ENCODE measurements at regions not wholly inside any gene's neighbourhood (a gene's known extent, or its start where the extent isn't known, plus 50 kb on each side); places are given as distances from the start of the nearest gene placed in this dataset.

- ChIA-PET POLR2A (no interaction called here), CTCF (no interaction called here)
- Histone ChIP-seq H3K27me3 (replicated peaks in 1 of 2; ENCODE audit: control insufficient read depth in 2 of 2, extremely low read depth in 1 of 2, insufficient read depth in 2 of 2, low read length in 1 of 2) (no peaks in the 10 kb centered on the region), H3K4me3 (ENCODE audit: control insufficient read depth in 1 of 2, extremely low read depth in 1 of 2, low read length in 1 of 2) (no peak overlapping the region), H3K36me3 (ENCODE audit: control insufficient read depth in 2 of 2, extremely low read depth in 1 of 2, insufficient read depth in 1 of 2, low read length in 1 of 2) (no peaks in the 10 kb centered on the region), H3K4me1 (ENCODE audit: control insufficient read depth in 1 of 2, extremely low read depth in 1 of 2, insufficient read depth in 2 of 2, low read length in 2 of 2) (no peaks in the 10 kb centered on the region), H3K9me3 (no peaks in the 10 kb centered on the region), H3K27ac (ENCODE audit: low read length) (no peak overlapping the region)
- DNase-seq (no peak), ATAC-seq (replicated peaks in 1 of 4) (no peak)
- WGBS (ENCODE audit: insufficient coverage) = 63% methylated on average over 5 of the region's 7 CpGs
- peaks cover 0 to 2% of the 10 kb centered on the region in 2 donors for H3K27me3 Mint-ChIP-seq
- H3K4me3 Mint-ChIP-seq = no peak overlapping the region
- H3K36me3 Mint-ChIP-seq = no peaks in the 10 kb centered on the region
- H3K27ac Mint-ChIP-seq = no peak overlapping the region
- H3K4me1 Mint-ChIP-seq = no peaks in the 10 kb centered on the region
- H3K9me3 Mint-ChIP-seq = no peaks in the 10 kb centered on the region
Observed at GRCh38 chr5:58133216-58133615, 326.7 kb downstream of the PLK2 start.

- H3K9me3 Mint-ChIP-seq = no peaks in the 10 kb centered on the region
- Histone ChIP-seq H3K4me1 (ENCODE audit: control insufficient read depth in 1 of 2, extremely low read depth in 1 of 2, insufficient read depth in 2 of 2, low read length in 2 of 2) (no peaks in the 10 kb centered on the region), H3K36me3 (ENCODE audit: control insufficient read depth in 2 of 2, extremely low read depth in 1 of 2, insufficient read depth in 1 of 2, low read length in 1 of 2) (no peaks in the 10 kb centered on the region), H3K9me3 (no peaks in the 10 kb centered on the region), H3K27me3 (replicated peaks in 1 of 2; ENCODE audit: control insufficient read depth in 2 of 2, extremely low read depth in 1 of 2, insufficient read depth in 2 of 2, low read length in 1 of 2) (no peaks in the 10 kb centered on the region), H3K4me3 (ENCODE audit: control insufficient read depth in 1 of 2, extremely low read depth in 1 of 2, low read length in 1 of 2) (no peak overlapping the region), H3K27ac (ENCODE audit: low read length) (no peak overlapping the region)
- ATAC-seq (replicated peaks in 1 of 4) (no peak), DNase-seq (no peak)
- no peaks in the 10 kb centered on the region for H3K36me3 Mint-ChIP-seq
- no peaks in the 10 kb centered on the region for H3K27me3 Mint-ChIP-seq
- no peak overlapping the region for H3K4me3 Mint-ChIP-seq
- WGBS (ENCODE audit: insufficient coverage) = 88% methylated on average over 7 of the region's 11 CpGs
- no peak overlapping the region for H3K27ac Mint-ChIP-seq
- POLR2A ChIA-PET = no interaction called here
- CTCF ChIA-PET = no interaction called here
- H3K4me1 Mint-ChIP-seq = no peaks in the 10 kb centered on the region
Observed at GRCh38 chr5:58127255-58128220, 332.3 kb downstream of the PLK2 start.

- no peak for DNase-seq
- Mint-ChIP-seq H3K4me1 (no peaks in the 10 kb centered on the region), H3K9me3 (no peaks in the 10 kb centered on the region), H3K36me3 (no peaks in the 10 kb centered on the region), H3K27me3 (peaks cover 1 to 2% of the 10 kb centered on the region in 2 donors), H3K4me3 (no peak overlapping the region), H3K27ac (no peak overlapping the region)
- ChIA-PET POLR2A (no interaction called here), CTCF (no interaction called here)
- Histone ChIP-seq H3K27me3 (replicated peaks in 1 of 2; ENCODE audit: control insufficient read depth in 2 of 2, extremely low read depth in 1 of 2, insufficient read depth in 2 of 2, low read length in 1 of 2) (no peaks in the 10 kb centered on the region), H3K27ac (ENCODE audit: low read length) (no peak overlapping the region), H3K4me1 (ENCODE audit: control insufficient read depth in 1 of 2, extremely low read depth in 1 of 2, insufficient read depth in 2 of 2, low read length in 2 of 2) (no peaks in the 10 kb centered on the region), H3K4me3 (ENCODE audit: control insufficient read depth in 1 of 2, extremely low read depth in 1 of 2, low read length in 1 of 2) (no peak overlapping the region), H3K9me3 (no peaks in the 10 kb centered on the region), H3K36me3 (ENCODE audit: control insufficient read depth in 2 of 2, extremely low read depth in 1 of 2, insufficient read depth in 1 of 2, low read length in 1 of 2) (no peaks in the 10 kb centered on the region)
- WGBS (ENCODE audit: insufficient coverage) = 80% methylated on average over 2 of the region's 4 CpGs
- ATAC-seq (replicated peaks in 1 of 4) = no peak
Observed at GRCh38 chr5:58123501-58123900, 336.4 kb downstream of the PLK2 start.

- DNase-seq = no peak
- peaks cover 2 to 7% of the 10 kb centered on the region in 2 donors for H3K27me3 Mint-ChIP-seq
- no peak overlapping the region for H3K4me3 ChIP-seq (ENCODE audit: control insufficient read depth in 1 of 2, extremely low read depth in 1 of 2, low read length in 1 of 2)
- ChIA-PET CTCF (no interaction called here), POLR2A (no interaction called here)
- H3K4me1 ChIP-seq (ENCODE audit: control insufficient read depth in 1 of 2, extremely low read depth in 1 of 2, insufficient read depth in 2 of 2, low read length in 2 of 2) = no peaks in the 10 kb centered on the region
- H3K36me3 ChIP-seq (ENCODE audit: control insufficient read depth in 2 of 2, extremely low read depth in 1 of 2, insufficient read depth in 1 of 2, low read length in 1 of 2) = no peaks in the 10 kb centered on the region
- no peak overlapping the region for H3K27ac Mint-ChIP-seq
- H3K9me3 ChIP-seq = no peaks in the 10 kb centered on the region
- no peak overlapping the region for H3K4me3 Mint-ChIP-seq
- no peak overlapping the region for H3K27ac ChIP-seq (ENCODE audit: low read length)
- no peaks in the 10 kb centered on the region for H3K36me3 Mint-ChIP-seq
- no peaks in the 10 kb centered on the region for H3K27me3 ChIP-seq (replicated peaks in 1 of 2; ENCODE audit: control insufficient read depth in 2 of 2, extremely low read depth in 1 of 2, insufficient read depth in 2 of 2, low read length in 1 of 2)
- WGBS (ENCODE audit: insufficient coverage) = no CpG with 5 or more reads among the region's 3 CpGs
- no peaks in the 10 kb centered on the region for H3K9me3 Mint-ChIP-seq
- no peak for ATAC-seq (replicated peaks in 1 of 4)
- H3K4me1 Mint-ChIP-seq = no peaks in the 10 kb centered on the region
Observed at GRCh38 chr5:58122848-58123392, 337.0 kb downstream of the PLK2 start.

- CTCF ChIA-PET = no interaction called here
- no peaks in the 10 kb centered on the region for H3K4me1 ChIP-seq (ENCODE audit: control insufficient read depth in 1 of 2, extremely low read depth in 1 of 2, insufficient read depth in 2 of 2, low read length in 2 of 2)
- 57% methylated on average over 1 of the region's 2 CpGs for WGBS (ENCODE audit: insufficient coverage)
- H3K27ac ChIP-seq (ENCODE audit: low read length) = no peak overlapping the region
- Mint-ChIP-seq H3K4me1 (no peaks in the 10 kb centered on the region), H3K36me3 (no peaks in the 10 kb centered on the region), H3K4me3 (no peak overlapping the region), H3K9me3 (no peaks in the 10 kb centered on the region), H3K27me3 (peaks cover 2 to 7% of the 10 kb centered on the region in 2 donors), H3K27ac (no peak overlapping the region)
- no peaks in the 10 kb centered on the region for H3K9me3 ChIP-seq
- no peak for ATAC-seq (replicated peaks in 1 of 4)
- no peaks in the 10 kb centered on the region for H3K27me3 ChIP-seq (replicated peaks in 1 of 2; ENCODE audit: control insufficient read depth in 2 of 2, extremely low read depth in 1 of 2, insufficient read depth in 2 of 2, low read length in 1 of 2)
- no peak for DNase-seq
- POLR2A ChIA-PET = no interaction called here
- no peaks in the 10 kb centered on the region for H3K36me3 ChIP-seq (ENCODE audit: control insufficient read depth in 2 of 2, extremely low read depth in 1 of 2, insufficient read depth in 1 of 2, low read length in 1 of 2)
- H3K4me3 ChIP-seq (ENCODE audit: control insufficient read depth in 1 of 2, extremely low read depth in 1 of 2, low read length in 1 of 2) = no peak overlapping the region
Observed at GRCh38 chr5:58122157-58122556, 337.7 kb downstream of the PLK2 start.

GRCh38 chr5:58121391-58121790 is 338.5 kb downstream of the PLK2 start:
- DNase-seq (no peak), ATAC-seq (replicated peaks in 1 of 4) (no peak)
- H3K4me3 ChIP-seq (ENCODE audit: control insufficient read depth in 1 of 2, extremely low read depth in 1 of 2, low read length in 1 of 2) = no peak overlapping the region
- Mint-ChIP-seq H3K27me3 (peaks cover 5 to 12% of the 10 kb centered on the region in 2 donors), H3K27ac (no peak overlapping the region), H3K4me1 (no peaks in the 10 kb centered on the region), H3K36me3 (no peaks in the 10 kb centered on the region), H3K4me3 (no peak overlapping the region), H3K9me3 (no peaks in the 10 kb centered on the region)
- H3K36me3 ChIP-seq (ENCODE audit: control insufficient read depth in 2 of 2, extremely low read depth in 1 of 2, insufficient read depth in 1 of 2, low read length in 1 of 2) = no peaks in the 10 kb centered on the region
- no CpG with 5 or more reads among the region's 2 CpGs for WGBS (ENCODE audit: insufficient coverage)
- no peaks in the 10 kb centered on the region for H3K27me3 ChIP-seq (replicated peaks in 1 of 2; ENCODE audit: control insufficient read depth in 2 of 2, extremely low read depth in 1 of 2, insufficient read depth in 2 of 2, low read length in 1 of 2)
- H3K9me3 ChIP-seq = no peaks in the 10 kb centered on the region
- ChIA-PET CTCF (no interaction called here), POLR2A (no interaction called here)
- H3K4me1 ChIP-seq (ENCODE audit: control insufficient read depth in 1 of 2, extremely low read depth in 1 of 2, insufficient read depth in 2 of 2, low read length in 2 of 2) = no peaks in the 10 kb centered on the region
- H3K27ac ChIP-seq (ENCODE audit: low read length) = no peak overlapping the region
